ENCODE measurements at regions not wholly inside any gene's neighbourhood (a gene's known extent, or its start where the extent isn't known, plus 50 kb on each side); places are given as distances from the start of the nearest gene placed in this dataset.

GRCh38 chr12:12020762-12021161 is 50.0 kb upstream of the BCL2L14 start:
- TF ChIP-seq CTCF (IDR thresholded peaks at IDR 0.05 in 2 of 3, conservative IDR thresholded peaks at IDR 0.05 in 1 of 3; ENCODE audit: control insufficient read depth in 2 of 3, extremely low read depth in 1 of 3, insufficient read depth in 1 of 3, low read depth in 3 of 3, low read length in 3 of 3) = no peak
- TF ChIP-seq RAD21 (IDR thresholded peaks at IDR 0.05; ENCODE audit: insufficient read depth, low read depth, low read length) = no peak
- TF ChIP-seq ZBTB33 (IDR thresholded peaks at IDR 0.05) = no peak
- no peak for TF ChIP-seq YY1 (IDR thresholded peaks at IDR 0.05; ENCODE audit: low read depth, low read length)
- TF ChIP-seq, protein P1, sequence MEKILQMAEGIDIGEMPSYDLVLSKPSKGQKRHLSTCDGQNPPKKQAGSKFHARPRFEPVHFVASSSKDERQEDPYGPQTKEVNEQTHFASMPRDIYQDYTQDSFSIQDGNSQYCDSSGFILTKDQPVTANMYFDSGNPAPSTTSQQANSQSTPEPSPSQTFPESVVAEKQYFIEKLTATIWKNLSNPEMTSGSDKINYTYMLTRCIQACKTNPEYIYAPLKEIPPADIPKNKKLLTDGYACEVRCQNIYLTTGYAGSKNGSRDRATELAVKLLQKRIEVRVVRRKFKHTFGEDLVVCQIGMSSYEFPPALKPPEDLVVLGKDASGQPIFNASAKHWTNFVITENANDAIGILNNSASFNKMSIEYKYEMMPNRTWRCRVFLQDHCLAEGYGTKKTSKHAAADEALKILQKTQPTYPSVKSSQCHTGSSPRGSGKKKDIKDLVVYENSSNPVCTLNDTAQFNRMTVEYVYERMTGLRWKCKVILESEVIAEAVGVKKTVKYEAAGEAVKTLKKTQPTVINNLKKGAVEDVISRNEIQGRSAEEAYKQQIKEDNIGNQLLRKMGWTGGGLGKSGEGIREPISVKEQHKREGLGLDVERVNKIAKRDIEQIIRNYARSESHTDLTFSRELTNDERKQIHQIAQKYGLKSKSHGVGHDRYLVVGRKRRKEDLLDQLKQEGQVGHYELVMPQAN (conservative IDR thresholded peaks at IDR 0.05) = no peak
- TF ChIP-seq CHD1 (IDR thresholded peaks at IDR 0.05; ENCODE audit: low read depth, low read length) = no peak
- no peak for TF ChIP-seq TAF1 (IDR thresholded peaks at IDR 0.05; ENCODE audit: borderline replicate concordance, low read depth, low read length)
- no peak for TF ChIP-seq REST (IDR thresholded peaks at IDR 0.05; ENCODE audit: low read depth, low read length)
- no peak for TF ChIP-seq SIN3A (IDR thresholded peaks at IDR 0.05; ENCODE audit: low read depth, low read length)
- TF ChIP-seq HCFC1 (IDR thresholded peaks at IDR 0.05; ENCODE audit: low read length) = no peak
- TF ChIP-seq, protein P2, sequence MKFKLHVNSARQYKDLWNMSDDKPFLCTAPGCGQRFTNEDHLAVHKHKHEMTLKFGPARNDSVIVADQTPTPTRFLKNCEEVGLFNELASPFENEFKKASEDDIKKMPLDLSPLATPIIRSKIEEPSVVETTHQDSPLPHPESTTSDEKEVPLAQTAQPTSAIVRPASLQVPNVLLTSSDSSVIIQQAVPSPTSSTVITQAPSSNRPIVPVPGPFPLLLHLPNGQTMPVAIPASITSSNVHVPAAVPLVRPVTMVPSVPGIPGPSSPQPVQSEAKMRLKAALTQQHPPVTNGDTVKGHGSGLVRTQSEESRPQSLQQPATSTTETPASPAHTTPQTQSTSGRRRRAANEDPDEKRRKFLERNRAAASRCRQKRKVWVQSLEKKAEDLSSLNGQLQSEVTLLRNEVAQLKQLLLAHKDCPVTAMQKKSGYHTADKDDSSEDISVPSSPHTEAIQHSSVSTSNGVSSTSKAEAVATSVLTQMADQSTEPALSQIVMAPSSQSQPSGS (IDR thresholded peaks at IDR 0.05; ENCODE audit: low read length) = no peak
- no peak for TF ChIP-seq GABPA (IDR thresholded peaks at IDR 0.05; ENCODE audit: low read depth)
- no peak for TF ChIP-seq ZNF24 (IDR thresholded peaks at IDR 0.05)

Measured in GM12878 (cell line).